CD4-positive, alpha-beta T cell treated with Interleukin-12 subunit alpha and Interleukin-12 subunit beta, for 1 hour (primary cell): ENCODE measurements at regions not wholly inside any gene's neighbourhood (a gene's known extent, or its start where the extent isn't known, plus 50 kb on each side); places are given as distances from the start of the nearest gene placed in this dataset.
"Not testable (repeated sequence)": the region's sequence is repeated elsewhere in the genome, so short reads cannot be mapped to it uniquely, and the experiment has no call there.

Experiments
- DNase-seq: peaks from one replicate; pipeline ENCODE4 v3.0.0-alpha.2; 2020

GRCh38 chr2:194917519-194917918 is 739.5 kb upstream of the SLC39A10 start:
- no peak for DNase-seq

- DNase-seq, result no peak
Measured at GRCh38 chr2:194915485-194915884, 741.5 kb upstream of the SLC39A10 start.

GRCh38 chr2:194907569-194907968 is 749.5 kb upstream of the SLC39A10 start:
- no peak for DNase-seq

- no peak for DNase-seq
Measured at GRCh38 chr2:194896871-194897270, 760.2 kb upstream of the SLC39A10 start.

- DNase-seq, result no peak
Measured at GRCh38 chr2:194883711-194884110, 773.3 kb upstream of the SLC39A10 start.

- no peak for DNase-seq
Measured at GRCh38 chr2:194870974-194871535, 786.0 kb upstream of the SLC39A10 start.

GRCh38 chr2:194867328-194867727 is 789.7 kb upstream of the SLC39A10 start:
- DNase-seq, result no peak

- no peak for DNase-seq
Measured at GRCh38 chr2:194854941-194855340, 802.1 kb upstream of the SLC39A10 start.

- DNase-seq, result no peak
Measured at GRCh38 chr2:194842871-194843270, 814.2 kb upstream of the SLC39A10 start.

GRCh38 chr2:194834371-194834770 is 822.7 kb upstream of the SLC39A10 start:
- not testable (repeated sequence) for DNase-seq

- no peak for DNase-seq
Measured at GRCh38 chr2:194826241-194826640, 830.8 kb upstream of the SLC39A10 start.

GRCh38 chr2:194824450-194824849 is 832.6 kb upstream of the SLC39A10 start:
- no peak for DNase-seq

- no peak for DNase-seq
Measured at GRCh38 chr2:194822657-194823056, 834.4 kb upstream of the SLC39A10 start.

GRCh38 chr2:194822097-194822496 is 834.9 kb upstream of the SLC39A10 start:
- DNase-seq, result no peak

- no peak for DNase-seq
Measured at GRCh38 chr2:194819367-194819766, 837.7 kb upstream of the SLC39A10 start.

- DNase-seq, result no peak
Measured at GRCh38 chr2:194815475-194815874, 841.6 kb upstream of the SLC39A10 start.

GRCh38 chr2:194802589-194802988 is 854.4 kb upstream of the SLC39A10 start:
- DNase-seq, result no peak

- not testable (repeated sequence) for DNase-seq
Measured at GRCh38 chr2:194787071-194787470, 870.0 kb upstream of the SLC39A10 start.

GRCh38 chr2:194771394-194771793 is 885.6 kb upstream of the SLC39A10 start:
- not testable (repeated sequence) for DNase-seq

- no peak for DNase-seq
Measured at GRCh38 chr2:194769030-194769429, 888.0 kb upstream of the SLC39A10 start.

GRCh38 chr2:194765723-194766122 is 891.3 kb upstream of the SLC39A10 start:
- no peak for DNase-seq

- no peak for DNase-seq
Measured at GRCh38 chr2:194750926-194751325, 906.1 kb upstream of the SLC39A10 start.

GRCh38 chr2:194745557-194746146 is 911.4 kb upstream of the SLC39A10 start:
- no peak for DNase-seq

GRCh38 chr2:194742706-194743105 is 914.3 kb upstream of the SLC39A10 start:
- no peak for DNase-seq

GRCh38 chr2:194739217-194739616 is 917.8 kb upstream of the SLC39A10 start:
- DNase-seq, result no peak
